Psoas muscle (tissue), 7 donors: ENCODE measurements at regions not wholly inside any gene's neighbourhood (a gene's known extent, or its start where the extent isn't known, plus 50 kb on each side); places are given as distances from the start of the nearest gene placed in this dataset.
A peak's percentile ranks its signal among the peaks of the same experiment; 100 is the strongest.
"Not testable (repeated sequence)": the region's sequence is repeated elsewhere in the genome, so short reads cannot be mapped to it uniquely, and the experiment has no call there.

Experiments
- ATAC-seq, 4 donors: fragments of 200-7000 bp; cut with Tn5 transposase; one replicate each; pipeline ENCODE4 v1.9.1; 2020; ENCODE audit warnings: moderate library complexity in 3 of 4, mild to moderate bottlenecking in 2 of 4
- DNase-seq, 2 donors: peaks; one replicate each; pipeline ENCODE4 v3.0.0-alpha.2; 2020
- H3K27ac ChIP-seq: fragments of 200-600 bp; one replicate; pipeline ENCODE4 v1.8.0; 2022
- H3K27me3 ChIP-seq, 3 donors: fragments of 200-600 bp in 1 of 3; one replicate each; pipeline versions ENCODE4 v1.6.1 to v1.8.0; 2013 to 2022; ENCODE audit warnings: low read length in 2 of 3, mild to moderate bottlenecking in 2 of 3, moderate library complexity in 1 of 3; ENCODE audit not compliant: insufficient read depth in 3 of 3
- H3K36me3 ChIP-seq, 2 donors: fragments of 200-600 bp in 1 of 2; one replicate each; pipeline versions ENCODE4 v1.6.1 to v1.8.0; 2013 to 2022; ENCODE audit warnings: low read depth in 1 of 2, mild to moderate bottlenecking in 1 of 2, moderate library complexity in 1 of 2; ENCODE audit not compliant: insufficient read depth in 1 of 2
- H3K4me1 ChIP-seq: fragments of 200-600 bp; one replicate; pipeline ENCODE4 v1.8.0; 2022
- H3K4me3 ChIP-seq: fragments of 200-600 bp; one replicate; pipeline ENCODE4 v1.8.0; 2022; ENCODE audit warnings: mild to moderate bottlenecking
- H3K9me3 ChIP-seq: fragments of 200-600 bp; one replicate; pipeline ENCODE4 v1.8.0; 2022
- CTCF ChIP-seq: fragments of 200-600 bp; IDR thresholded peaks from one replicate; pipeline ENCODE4 v1.8.0; 2022; ENCODE audit warnings: antibody characterized with exemption
- WGBS, 3 donors: extraction: QIAGEN DNeasy Blood & Tissue Kit; methylation state at CpG; one replicate each; pipeline versions ENCODE4 v1.1.6 to v1.1.7; 2013; 5-methylcytosine and 5-hydroxymethylcytosine counted together
- intact Hi-C, 2 donors: fragments of 100-400 bp; cut with DNase I; formaldehyde crosslinking; loops; one replicate each; pipeline versions ENCODE4 v1.11.0 to v1.14.2; 2022
- donor health status: healthy with polysubstance abuse.
- donor health status: DM: no; HTN: no; CAD: no; lungs with moderate emphysema.
- donor health status: Bipolar disorder and iron deficiency.
- donor health status: healthy.
- donor health status: DM: yes; HTN: yes; CAD: no.
- donor health status: DM: no; HTN: no; CAD: no.
- donor health status: DM: yes; HTN: yes; CAD: no.

GRCh38 chr19:29884466-29884865, 57.6 kb upstream of the URI1 start:
- H3K4me3 ChIP-seq = no peak overlapping the region
- no peak for TF ChIP-seq CTCF
- no peak overlapping the region for H3K27ac ChIP-seq
- 42 to 52% (median 46%) methylated on average over 9 of the region's 9 CpGs for WGBS, 3 donors
- no peak for DNase-seq
- peak in 2 of 4 donors; percentile 52 to 60 for ATAC-seq
- intact Hi-C loops = no loop called here
- H3K27me3 ChIP-seq = no peaks in the 10 kb centered on the region
- H3K36me3 ChIP-seq = no peaks in the 10 kb centered on the region
- H3K4me1 ChIP-seq = peaks cover 5% of the 10 kb centered on the region
- H3K9me3 ChIP-seq = no peaks in the 10 kb centered on the region

- H3K4me1 ChIP-seq, H3K9me3 ChIP-seq, H3K36me3 ChIP-seq, ATAC-seq, H3K27me3 ChIP-seq, H3K4me3 ChIP-seq, DNase-seq, intact Hi-C loops, H3K27ac ChIP-seq: not testable (repeated sequence)
- 86 to 93% (median 87%) methylated on average over 7 of the region's 7 CpGs for WGBS, 3 donors
Measured at GRCh38 chr19:29886106-29886505, 55.9 kb upstream of the URI1 start.

- ATAC-seq (no peak), DNase-seq (no peak)
- H3K9me3 ChIP-seq = no peaks in the 10 kb centered on the region
- H3K4me1 ChIP-seq = peaks cover 5% of the 10 kb centered on the region
- intact Hi-C loops = no loop called here
- no peak overlapping the region for H3K27ac ChIP-seq
- WGBS, 3 donors = 77 to 89% (median 81%) methylated on average over 6 of the region's 6 CpGs
- no peak overlapping the region for H3K4me3 ChIP-seq
- no peaks in the 10 kb centered on the region for H3K27me3 ChIP-seq
- no peaks in the 10 kb centered on the region for H3K36me3 ChIP-seq
- TF ChIP-seq CTCF = no peak
Measured at GRCh38 chr19:29886586-29886985, 55.5 kb upstream of the URI1 start.

- DNase-seq (no peak), ATAC-seq (peak; percentile 42 to 73 (median 60))
- WGBS, 3 donors = 17 to 26% (median 18%) methylated on average over 2 of the region's 2 CpGs
- intact Hi-C loops = no loop called here
- H3K9me3 ChIP-seq = no peaks in the 10 kb centered on the region
- H3K4me3 ChIP-seq = no peak overlapping the region
- H3K27ac ChIP-seq = no peak overlapping the region
- no peaks in the 10 kb centered on the region for H3K27me3 ChIP-seq
- TF ChIP-seq CTCF = peak; percentile 14
- peaks cover 5% of the 10 kb centered on the region for H3K4me1 ChIP-seq
- no peaks in the 10 kb centered on the region for H3K36me3 ChIP-seq
Measured at GRCh38 chr19:29887442-29887855, 54.6 kb upstream of the URI1 start.

- intact Hi-C loops, H3K4me3 ChIP-seq, H3K4me1 ChIP-seq, H3K27me3 ChIP-seq, ATAC-seq, DNase-seq, H3K36me3 ChIP-seq, H3K9me3 ChIP-seq, H3K27ac ChIP-seq: not testable (repeated sequence)
- 95 to 99% (median 98%) methylated on average over 3 of the region's 3 CpGs for WGBS, 3 donors
Measured at GRCh38 chr19:29888047-29888446, 54.0 kb upstream of the URI1 start.

GRCh38 chr19:29889702-29890101, 52.3 kb upstream of the URI1 start:
- no peak overlapping the region for H3K4me3 ChIP-seq
- ATAC-seq (no peak), DNase-seq (no peak)
- H3K4me1 ChIP-seq = peaks cover 5% of the 10 kb centered on the region
- H3K27me3 ChIP-seq = no peaks in the 10 kb centered on the region
- TF ChIP-seq CTCF = no peak
- intact Hi-C loops = no loop called here
- no peaks in the 10 kb centered on the region for H3K9me3 ChIP-seq
- no peak overlapping the region for H3K27ac ChIP-seq
- no peaks in the 10 kb centered on the region for H3K36me3 ChIP-seq
